ENCODE measurements at regions not wholly inside any gene's neighbourhood (a gene's known extent, or its start where the extent isn't known, plus 50 kb on each side); places are given as distances from the start of the nearest gene placed in this dataset.

- H3K4me3 ChIP-seq (replicated peaks; ENCODE audit: insufficient read depth, low read length) = no peak overlapping the region
- TF ChIP-seq CTCF (IDR thresholded peaks at IDR 0.05; ENCODE audit: insufficient read depth, low read length) (no peak), POLR2AphosphoS5 (IDR thresholded peaks at IDR 0.05; ENCODE audit: low read depth) (no peak), GABPA (IDR thresholded peaks at IDR 0.05; ENCODE audit: low read depth) (no peak), SPI1 (IDR thresholded peaks at IDR 0.05; ENCODE audit: borderline replicate concordance, low read depth) (no peak), REST (IDR thresholded peaks at IDR 0.05; ENCODE audit: insufficient replicate concordance, low read depth) (no peak)
- no peaks in the 10 kb centered on the region for H3K27me3 ChIP-seq (ENCODE audit: insufficient read depth, poor library complexity, severe bottlenecking)
- DNase-seq (ENCODE audit: low read depth in 1 of 2, low spot score in 1 of 2) = no peak
- no peak overlapping the region for H3K27ac ChIP-seq (replicated peaks)
These were observed 68.8 kb upstream of the TSHZ3 start for GRCh38 chr19:31418055-31418454.

DNA sequence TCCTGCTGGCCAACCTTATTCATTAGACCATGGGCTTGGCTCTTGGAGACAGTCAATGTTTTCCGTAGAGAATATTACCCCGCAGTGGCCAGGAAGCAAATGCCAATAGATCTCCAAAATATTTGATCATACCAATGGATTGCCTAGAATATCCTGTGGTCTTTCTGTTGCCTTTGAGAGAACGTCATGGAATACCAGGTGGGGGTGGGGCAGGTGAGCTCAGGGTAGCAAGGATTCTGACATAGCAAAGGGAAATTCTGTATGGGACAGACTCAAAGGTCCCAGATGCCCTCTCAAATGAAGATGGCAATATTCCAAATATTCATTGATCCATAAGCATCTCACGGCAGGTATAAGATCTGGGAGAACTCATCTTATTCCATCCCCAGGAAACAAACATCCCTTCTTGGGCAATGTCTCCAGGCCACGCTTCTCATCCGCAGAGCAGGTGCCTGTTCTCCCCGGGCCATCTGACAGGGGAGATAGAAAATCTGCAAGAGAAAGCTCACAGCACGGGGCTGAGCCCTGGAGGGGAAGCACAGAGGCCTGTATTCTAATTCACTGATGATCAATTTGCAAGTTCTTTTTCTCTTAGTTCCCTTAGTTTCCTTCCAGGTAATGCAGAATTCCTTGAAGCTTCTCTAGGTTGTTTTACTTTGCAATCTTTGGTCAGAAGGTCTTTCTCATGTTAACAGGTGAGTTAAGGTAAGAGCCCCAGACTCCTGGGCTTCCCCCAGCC lies 69.6 kb upstream of the TSHZ3 start:
- no peaks in the 10 kb centered on the region for H3K27me3 ChIP-seq (ENCODE audit: insufficient read depth, poor library complexity, severe bottlenecking)
- DNase-seq (ENCODE audit: low read depth in 1 of 2, low spot score in 1 of 2) = no peak
- no peak overlapping the region for H3K4me3 ChIP-seq (replicated peaks; ENCODE audit: insufficient read depth, low read length)
- no peak for TF ChIP-seq POLR2AphosphoS5 (IDR thresholded peaks at IDR 0.05; ENCODE audit: low read depth)
- TF ChIP-seq GABPA (IDR thresholded peaks at IDR 0.05; ENCODE audit: low read depth) = no peak
- TF ChIP-seq CTCF (IDR thresholded peaks at IDR 0.05; ENCODE audit: insufficient read depth, low read length) = no peak
- TF ChIP-seq REST (IDR thresholded peaks at IDR 0.05; ENCODE audit: insufficient replicate concordance, low read depth) = no peak
- TF ChIP-seq SPI1 (IDR thresholded peaks at IDR 0.05; ENCODE audit: borderline replicate concordance, low read depth) = no peak
- no peak overlapping the region for H3K27ac ChIP-seq (replicated peaks)

- no peak for DNase-seq (ENCODE audit: low read depth in 1 of 2, low spot score in 1 of 2)
- Histone ChIP-seq H3K27ac (replicated peaks) (no peak overlapping the region), H3K4me3 (replicated peaks; ENCODE audit: insufficient read depth, low read length) (no peak overlapping the region), H3K27me3 (ENCODE audit: insufficient read depth, poor library complexity, severe bottlenecking) (no peaks in the 10 kb centered on the region)
- no peak for TF ChIP-seq POLR2AphosphoS5 (IDR thresholded peaks at IDR 0.05; ENCODE audit: low read depth)
- no peak for TF ChIP-seq REST (IDR thresholded peaks at IDR 0.05; ENCODE audit: insufficient replicate concordance, low read depth)
- no peak for TF ChIP-seq GABPA (IDR thresholded peaks at IDR 0.05; ENCODE audit: low read depth)
- TF ChIP-seq SPI1 (IDR thresholded peaks at IDR 0.05; ENCODE audit: borderline replicate concordance, low read depth) = no peak
- no peak for TF ChIP-seq CTCF (IDR thresholded peaks at IDR 0.05; ENCODE audit: insufficient read depth, low read length)
These were observed 70.7 kb upstream of the TSHZ3 start for GRCh38 chr19:31419871-31420445.

All from HL-60 (cell line).